Activated naive CD8-positive, alpha-beta T cell treated with anti-CD3 and anti-CD28 coated beads, Interleukin-2, amount 50 U/mL, for 16 hours (primary cell): ENCODE measurements at regions not wholly inside any gene's neighbourhood (a gene's known extent, or its start where the extent isn't known, plus 50 kb on each side); places are given as distances from the start of the nearest gene placed in this dataset.
"Not testable (repeated sequence)": the region's sequence is repeated elsewhere in the genome, so short reads cannot be mapped to it uniquely, and the experiment has no call there.

ENCODE experiments used
- DNase-seq: peaks from one replicate; pipeline ENCODE4 v3.0.0-alpha.2; 2020; ENCODE audit warnings: low read depth, low spot score

DNA sequence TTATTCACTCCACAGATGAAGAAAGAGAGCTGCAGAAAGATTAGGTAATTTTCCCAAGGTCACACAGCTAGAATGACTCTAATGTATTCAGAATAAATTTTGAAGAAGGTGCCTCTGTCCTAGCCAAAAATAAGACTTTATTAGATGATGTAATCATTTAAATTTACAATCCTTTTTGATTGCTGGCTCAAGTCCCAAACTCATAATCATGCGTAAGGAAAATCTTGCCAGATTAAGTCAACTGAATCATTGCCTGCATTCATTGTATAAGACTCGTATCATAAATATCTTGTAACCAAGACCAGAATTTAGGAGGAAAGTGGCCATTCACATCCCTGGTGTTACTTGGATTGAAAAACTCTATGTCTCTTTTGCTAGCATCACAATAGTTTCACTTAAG is 53.1 kb upstream of the STK39 start:
- DNase-seq, result no peak

GRCh38 chr2:168304024-168304681 is 56.8 kb upstream of the STK39 start:
- DNase-seq, result no peak

- DNase-seq, result no peak
These were observed 60.0 kb upstream of the STK39 start for GRCh38 chr2:168307379-168307778.

DNA sequence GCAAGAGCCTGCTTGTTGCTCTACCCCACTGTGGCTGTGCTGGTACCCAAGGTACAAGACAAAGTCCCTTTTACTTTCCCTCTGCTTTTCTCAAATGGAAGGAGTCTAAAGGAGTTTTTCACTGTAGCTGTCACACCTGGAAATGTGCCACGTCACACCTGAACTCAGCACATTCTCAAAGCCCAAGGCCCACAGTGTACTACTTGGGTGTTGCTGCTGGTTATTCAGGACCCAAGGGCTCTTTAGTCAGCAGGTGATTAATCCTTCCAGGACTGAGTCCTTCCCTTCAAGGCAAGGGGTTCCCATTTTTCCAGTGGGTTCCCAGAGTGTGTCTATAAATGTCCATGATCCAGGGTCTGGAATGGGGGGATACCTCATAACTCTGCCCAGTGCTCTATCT is 63.2 kb upstream of the STK39 start:
- DNase-seq, result no peak

GRCh38 chr2:168311261-168311910 is 64.0 kb upstream of the STK39 start:
- no peak for DNase-seq

- DNase-seq, result no peak
These were observed 64.8 kb upstream of the STK39 start for GRCh38 chr2:168312036-168312822.

DNA sequence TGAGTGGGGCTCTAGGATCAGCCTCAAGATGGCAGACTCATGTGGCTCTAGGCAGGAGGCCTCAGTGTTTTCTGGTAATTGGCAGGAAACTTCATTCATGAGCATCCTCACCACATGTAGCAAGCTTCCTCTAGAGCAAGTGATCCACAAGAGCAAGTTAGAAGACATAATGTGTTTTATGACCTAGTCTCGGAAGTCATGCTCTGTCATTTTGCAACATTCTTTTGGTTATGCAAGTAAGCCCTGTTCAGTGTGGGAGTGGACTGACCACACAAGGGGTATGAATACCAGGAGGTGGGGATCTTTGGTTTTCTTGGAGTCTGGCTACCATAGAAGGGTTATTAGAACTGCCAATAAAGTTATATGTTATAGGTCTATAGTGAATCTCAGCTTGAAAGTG is 66.8 kb upstream of the STK39 start:
- no peak for DNase-seq

- no peak for DNase-seq
These were observed 68.1 kb upstream of the STK39 start for GRCh38 chr2:168315331-168316072.

DNA sequence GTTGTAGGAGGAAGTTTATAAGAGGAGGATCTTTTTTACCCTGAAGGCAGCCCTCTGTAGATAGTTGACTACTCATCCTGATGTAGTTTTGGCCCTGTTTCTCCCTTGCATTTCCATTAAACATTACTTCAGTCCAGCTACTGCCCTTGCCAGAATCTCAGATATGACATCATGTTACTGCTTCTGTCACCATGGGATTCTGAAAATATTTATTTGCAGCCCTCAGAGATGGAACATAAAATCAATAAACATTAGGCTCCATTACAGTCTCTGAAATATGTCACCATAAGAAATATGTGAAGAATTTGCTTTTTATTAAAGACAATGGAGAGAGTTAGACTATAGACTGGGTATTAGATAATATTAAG is 68.7 kb upstream of the STK39 start:
- DNase-seq, result no peak

- DNase-seq, result no peak
These were observed 69.9 kb upstream of the STK39 start for GRCh38 chr2:168317282-168317681.

DNA sequence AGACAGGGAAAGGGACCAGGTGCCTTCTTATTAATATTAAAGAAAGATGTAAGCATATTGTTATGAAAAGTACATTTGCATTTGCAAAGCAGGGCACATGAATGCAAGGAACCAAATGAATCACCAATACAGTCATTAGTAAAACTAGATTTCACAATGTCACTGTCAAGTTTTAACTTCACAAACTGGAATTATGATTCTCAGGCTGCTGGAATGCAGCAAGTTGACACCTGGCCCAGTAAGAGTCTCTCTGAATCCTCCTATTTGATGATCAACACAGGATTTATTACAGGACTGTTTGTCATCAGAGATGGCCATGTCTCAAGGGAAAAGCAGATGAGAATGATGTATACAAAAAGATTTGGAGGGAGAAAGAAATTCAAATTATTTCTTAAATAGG is 72.9 kb upstream of the STK39 start:
- DNase-seq, result no peak

DNA sequence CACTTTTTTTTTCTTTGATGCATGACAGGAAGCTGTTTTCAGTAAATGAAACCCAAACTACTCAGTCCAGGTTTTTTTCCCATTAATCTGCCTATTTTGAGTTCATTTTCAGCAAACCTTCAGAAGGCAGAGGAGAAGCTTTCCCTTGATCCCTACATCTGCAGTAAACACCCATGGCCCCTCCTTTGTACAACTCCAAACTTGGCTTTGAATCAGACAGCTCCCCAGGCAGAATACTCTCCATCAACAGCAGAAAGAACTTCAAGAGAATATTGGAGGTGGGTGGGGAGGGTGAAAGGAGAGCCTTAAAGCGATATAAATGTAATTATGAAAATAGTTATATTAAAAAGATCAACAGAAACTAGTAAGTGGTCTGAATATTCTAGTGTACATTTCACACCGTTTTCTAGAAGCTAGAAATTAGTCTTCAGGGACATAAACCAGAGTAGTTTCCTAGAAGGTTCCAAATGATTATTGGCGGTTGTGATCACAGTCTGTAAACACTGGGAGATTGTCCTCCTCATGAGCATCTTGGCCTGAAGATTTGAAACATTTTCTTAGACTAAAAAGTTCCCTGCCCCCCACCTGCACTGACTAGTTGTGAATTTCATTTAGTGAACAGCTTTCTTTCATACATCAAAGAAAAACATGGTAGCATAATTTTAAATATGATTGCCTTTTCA is 75.1 kb upstream of the STK39 start:
- no peak for DNase-seq

- DNase-seq, result no peak
These were observed 76.2 kb upstream of the STK39 start for GRCh38 chr2:168323529-168324021.

- DNase-seq, result no peak
These were observed 79.2 kb upstream of the STK39 start for GRCh38 chr2:168326572-168326971.

DNA sequence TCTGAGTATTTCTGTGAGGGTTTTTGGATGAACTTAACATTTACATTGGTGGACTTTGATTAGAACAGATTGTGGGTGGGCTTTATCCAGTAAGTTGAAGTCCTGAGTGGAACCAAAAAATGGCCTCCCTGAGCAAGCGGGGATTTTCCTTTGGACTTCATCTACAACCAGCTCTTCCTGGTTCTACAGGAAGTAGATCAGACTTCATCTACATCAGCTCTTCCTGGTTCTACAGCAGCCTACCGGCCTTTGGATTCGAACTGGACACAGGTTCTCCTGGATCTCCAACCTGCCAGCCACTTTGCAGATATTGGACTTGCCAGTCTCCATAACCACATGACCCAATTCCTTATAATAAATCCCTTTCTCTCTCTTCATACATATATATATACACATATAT is 79.9 kb upstream of the STK39 start:
- DNase-seq, result no peak

GRCh38 chr2:168328421-168328820 is 81.0 kb upstream of the STK39 start:
- DNase-seq, result no peak

DNA sequence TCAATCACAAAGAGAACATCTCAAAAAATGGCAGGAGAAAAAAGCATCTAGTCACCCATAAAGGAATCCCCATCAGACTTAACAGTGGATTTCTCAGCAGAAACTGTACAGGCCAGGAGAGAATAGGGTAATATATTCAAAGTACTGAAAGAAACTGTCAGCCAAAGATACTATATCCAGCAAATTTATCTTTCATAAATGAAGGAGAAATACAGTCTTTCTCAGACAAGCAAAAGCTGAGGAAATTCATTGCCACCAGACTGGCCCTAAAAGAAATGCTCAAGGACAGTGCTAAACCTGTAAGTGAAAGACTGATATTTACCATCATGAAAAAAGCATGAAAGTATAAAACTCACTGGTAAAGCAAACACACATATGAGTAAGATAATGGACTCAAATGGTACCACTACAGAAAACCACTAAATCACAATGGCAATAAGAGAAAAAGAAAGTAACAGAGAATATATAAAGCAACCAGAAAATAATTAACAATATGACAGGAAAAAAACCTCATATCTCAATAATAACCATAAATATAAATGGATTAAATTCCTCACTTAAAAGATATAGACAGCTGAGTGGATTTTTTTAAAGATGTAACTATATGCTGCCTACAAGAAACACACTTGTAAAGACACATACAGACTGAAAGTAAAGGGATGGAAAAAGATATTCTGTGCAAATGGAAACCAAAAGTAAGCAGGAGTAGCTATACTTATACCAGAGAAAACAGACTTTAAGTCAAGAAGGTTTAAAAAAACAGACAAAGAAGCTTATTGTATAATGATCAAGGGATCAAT is 83.4 kb upstream of the STK39 start:
- no peak for DNase-seq

- not testable (repeated sequence) for DNase-seq
These were observed 87.9 kb upstream of the STK39 start for GRCh38 chr2:168335254-168335653.

DNA sequence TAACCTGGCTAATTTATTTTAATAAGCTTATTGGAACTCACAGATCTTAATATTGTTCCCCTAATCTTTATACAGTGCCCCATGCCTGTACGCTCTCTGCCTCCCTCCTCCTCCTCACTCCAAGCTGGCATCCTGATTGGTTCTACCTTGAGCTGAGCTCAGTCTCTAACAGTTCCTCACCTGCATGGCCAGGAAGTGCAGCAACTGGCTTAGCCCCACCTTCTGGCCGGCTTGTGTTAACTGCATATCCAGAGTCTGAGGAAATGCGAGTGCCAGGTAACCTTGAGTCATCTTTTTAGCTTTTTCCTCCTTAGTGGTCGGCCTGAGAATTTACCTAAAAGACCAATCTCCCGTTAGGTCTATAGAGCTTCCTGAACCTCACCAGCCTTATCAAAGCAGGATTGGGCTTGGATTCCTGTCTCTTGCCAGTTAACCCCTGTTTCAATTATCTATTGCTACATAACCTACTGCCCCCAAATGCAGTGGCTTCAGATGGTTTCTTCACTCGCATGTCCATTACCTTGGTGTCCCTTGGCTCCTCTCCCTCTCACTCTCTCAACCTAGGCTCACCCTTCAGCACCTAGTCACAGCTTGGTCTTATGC is 89.5 kb upstream of the STK39 start:
- DNase-seq, result no peak

DNA sequence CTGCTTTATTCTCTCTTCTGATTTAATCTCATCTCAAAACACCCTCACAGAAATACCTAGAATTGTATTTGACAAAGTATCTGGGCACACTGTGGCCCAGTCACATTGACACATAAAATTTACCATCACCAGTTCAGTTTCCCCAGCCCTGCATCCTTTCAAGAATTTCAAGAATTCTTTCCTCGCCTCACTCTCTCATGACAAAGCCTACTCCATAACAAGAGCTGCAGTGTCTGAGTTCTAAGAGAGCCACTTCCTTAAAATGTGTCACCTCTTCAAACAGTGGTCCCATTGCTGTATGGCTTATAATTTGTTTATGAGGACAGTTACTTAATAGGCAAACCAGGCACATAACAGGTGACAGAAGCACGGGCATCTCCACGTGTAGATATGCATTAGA is 90.9 kb upstream of the STK39 start:
- DNase-seq, result no peak
